Mesenchymal stem cell (in vitro differentiated cells and primary cell): ENCODE measurements at regions not wholly inside any gene's neighbourhood (a gene's known extent, or its start where the extent isn't known, plus 50 kb on each side); places are given as distances from the start of the nearest gene placed in this dataset. TPM values are rescaled to one million over a fixed set of nuclear protein-coding genes. Genes with fewer than 3 reads are reported as not detected.

ENCODE experiments used
- DNase-seq: peaks from one replicate; pipeline ENCODE4 v3.0.0-alpha.2; 2013
- H2AFZ ChIP-seq: one replicate; pipeline ENCODE4 v1.6.1; 2013; ENCODE audit warnings: low read depth, mild to moderate bottlenecking, control low read depth, inconsistent platforms, low read length, moderate library complexity
- H2AK5ac ChIP-seq: 2 replicates; pipeline ENCODE4 v1.6.1; 2013; ENCODE audit warnings: low read length, moderate library complexity, mild to moderate bottlenecking, inconsistent platforms; ENCODE audit not compliant: severe bottlenecking
- H2BK120ac ChIP-seq: one replicate; pipeline ENCODE4 v1.6.1; 2013; ENCODE audit warnings: low read depth, mild to moderate bottlenecking, inconsistent platforms, low read length, moderate library complexity
- H2BK12ac ChIP-seq, 2 experiments: one replicate each; pipeline ENCODE4 v1.6.1; 2013; ENCODE audit warnings: inconsistent platforms in 2 of 2, low read length in 2 of 2, mild to moderate bottlenecking in 2 of 2, moderate library complexity in 2 of 2, control low read depth in 1 of 2
- H2BK15ac ChIP-seq: one replicate; pipeline ENCODE4 v1.6.1; 2013; ENCODE audit warnings: mild to moderate bottlenecking, low read depth, inconsistent platforms; ENCODE audit not compliant: poor library complexity, severe bottlenecking
- H2BK5ac ChIP-seq: 2 replicates; pipeline ENCODE4 v1.6.1; 2013; ENCODE audit warnings: low read depth, mild to moderate bottlenecking, low read length, control low read depth, inconsistent platforms; ENCODE audit not compliant: poor library complexity, severe bottlenecking
- H3K14ac ChIP-seq, 2 experiments: one replicate each; pipeline ENCODE4 v1.6.1; 2013; ENCODE audit warnings: inconsistent platforms in 2 of 2, low read length in 2 of 2, control low read depth in 1 of 2, mild to moderate bottlenecking in 1 of 2, moderate library complexity in 1 of 2
- H3K18ac ChIP-seq, 2 experiments: one replicate each; pipeline ENCODE4 v1.6.1; 2013; ENCODE audit warnings: inconsistent platforms in 2 of 2, low read length in 2 of 2, control low read depth in 1 of 2, low read depth in 1 of 2, mild to moderate bottlenecking in 1 of 2
- H3K23ac ChIP-seq, 2 experiments: one replicate each; pipeline ENCODE4 v1.6.1; 2013; ENCODE audit warnings: inconsistent platforms in 2 of 2, low read length in 2 of 2, mild to moderate bottlenecking in 2 of 2, moderate library complexity in 2 of 2, control low read depth in 1 of 2
- H3K27ac ChIP-seq: 2 replicates; pipeline ENCODE4 v1.5.1; 2013; ENCODE audit warnings: mild to moderate bottlenecking, moderate library complexity, low read length, control low read depth, inconsistent platforms; ENCODE audit not compliant: poor library complexity, severe bottlenecking
- H3K27me3 ChIP-seq, 2 experiments: 2 replicates each; pipeline versions ENCODE4 v1.6.1 to v1.7.0; 2013; ENCODE audit warnings: low read length in 2 of 2, mild to moderate bottlenecking in 2 of 2, moderate library complexity in 2 of 2, control low read depth in 1 of 2, inconsistent platforms in 1 of 2; ENCODE audit not compliant: control insufficient read depth in 1 of 2, insufficient read depth in 1 of 2
- H3K36me3 ChIP-seq, 2 experiments: 2 replicates each; pipeline versions ENCODE4 v1.6.1 to v1.7.0; 2013; ENCODE audit warnings: low read length in 2 of 2, control low read depth in 1 of 2, inconsistent platforms in 1 of 2, low read depth in 1 of 2, mild to moderate bottlenecking in 1 of 2; ENCODE audit not compliant: insufficient read depth in 2 of 2, control insufficient read depth in 1 of 2
- H3K4ac ChIP-seq, 2 experiments: one replicate each; pipeline ENCODE4 v1.6.1; 2013; ENCODE audit warnings: inconsistent platforms in 2 of 2, low read length in 2 of 2, mild to moderate bottlenecking in 2 of 2, moderate library complexity in 2 of 2, control low read depth in 1 of 2, low read depth in 1 of 2
- H3K4me1 ChIP-seq: 2 replicates; pipeline ENCODE4 v1.6.1; 2013; ENCODE audit warnings: low read depth, low read length, control low read depth; ENCODE audit not compliant: control insufficient read depth, insufficient read depth
- H3K4me2 ChIP-seq: 2 replicates; pipeline ENCODE4 v1.6.1; 2013; ENCODE audit warnings: low read length, mild to moderate bottlenecking, inconsistent platforms; ENCODE audit not compliant: poor library complexity, severe bottlenecking
- H3K4me3 ChIP-seq, 2 experiments: 2 replicates each; pipeline versions ENCODE4 v1.5.1 to v1.7.0; 2013; ENCODE audit warnings: low read length in 2 of 2, mild to moderate bottlenecking in 2 of 2, control low read depth in 1 of 2, low read depth in 1 of 2; ENCODE audit not compliant: insufficient read depth in 1 of 2
- H3K79me1 ChIP-seq: replicated peaks from 2 replicates; pipeline ENCODE4 v1.6.1; 2013; ENCODE audit warnings: mild to moderate bottlenecking, control low read depth, low read length, inconsistent platforms; ENCODE audit not compliant: poor library complexity, severe bottlenecking
- H3K9ac ChIP-seq: 2 replicates; pipeline ENCODE4 v1.7.0; 2013; ENCODE audit warnings: mild to moderate bottlenecking, low read length, moderate library complexity
- H3K9me3 ChIP-seq: 2 replicates; pipeline ENCODE4 v1.7.0; 2013; ENCODE audit warnings: mild to moderate bottlenecking, low read length; ENCODE audit not compliant: control insufficient read depth
- H4K8ac ChIP-seq: one replicate; pipeline ENCODE4 v1.6.1; 2013; ENCODE audit warnings: inconsistent platforms, mild to moderate bottlenecking, low read length, moderate library complexity
- H4K91ac ChIP-seq: one replicate; pipeline ENCODE4 v1.6.1; 2013; ENCODE audit warnings: mild to moderate bottlenecking, low read length, inconsistent platforms
- WGBS: methylation state at CpG from one replicate; pipeline ENCODE4 v1.1.7; 2013; ENCODE audit warnings: mixed read lengths; 5-methylcytosine and 5-hydroxymethylcytosine counted together
- small RNA-seq: library from polyadenylated mRNA; stranded (forward); fragments of <200 nt; extraction: miRNeasy Mini kit (QIAGEN cat#:217004); gene quantifications from one replicate; pipeline ENCODE3, GENCODE V24; 2013; ENCODE audit warnings: low read depth

DNA sequence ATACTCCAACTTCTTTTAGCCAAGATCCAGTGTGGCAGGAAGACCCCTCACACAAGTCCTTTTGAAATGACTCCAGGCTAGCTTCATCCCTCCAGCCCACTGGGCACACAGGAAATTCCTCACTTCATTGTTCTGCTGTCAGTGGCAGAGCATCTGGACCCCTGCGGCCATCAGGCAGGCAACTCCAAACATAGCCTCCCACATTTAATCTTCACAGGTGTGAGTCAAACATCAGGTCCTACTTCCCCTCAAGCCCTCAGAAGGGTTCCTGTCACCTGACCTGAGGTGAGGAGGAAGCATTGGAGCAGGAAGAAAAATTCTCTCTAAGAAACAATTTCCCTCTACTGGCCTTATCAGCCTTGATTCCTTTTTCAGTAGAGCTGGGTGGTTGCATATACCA, 51.1 kb upstream of the C1GALT1 start:
- H3K4me1 ChIP-seq = no peaks in the 10 kb centered on the region
- H2AFZ ChIP-seq = no peak overlapping the region
- no peak overlapping the region for H3K9ac ChIP-seq
- no peak overlapping the region for H4K8ac ChIP-seq
- no peak overlapping the region for H3K4ac ChIP-seq
- no peak overlapping the region for H4K91ac ChIP-seq
- H2AK5ac ChIP-seq = no peak overlapping the region
- H2BK5ac ChIP-seq = no peak overlapping the region
- H3K4me2 ChIP-seq = no peak overlapping the region
- no peak overlapping the region for H2BK12ac ChIP-seq
- no peaks in the 10 kb centered on the region for H3K36me3 ChIP-seq
- no peak overlapping the region for H2BK15ac ChIP-seq
- H3K27me3 ChIP-seq = no peaks in the 10 kb centered on the region
- 67% methylated on average over 1 of the region's 1 CpG for WGBS
- H3K23ac ChIP-seq = no peak overlapping the region
- no peak overlapping the region for H3K4me3 ChIP-seq
- H3K18ac ChIP-seq = no peak overlapping the region
- DNase-seq = no peak
- H3K9me3 ChIP-seq = no peaks in the 10 kb centered on the region
- H3K27ac ChIP-seq = no peak overlapping the region
- no peak overlapping the region for H3K14ac ChIP-seq
- H2BK120ac ChIP-seq = no peak overlapping the region
- no peaks in the 10 kb centered on the region for H3K79me1 ChIP-seq

Small RNA genes in the stretch of these regions (small RNA-seq; reads per million reads assigned to genes)
- gene AC079804.2 = not detected
- not detected for gene MIR3683
- gene RF00019 = not detected
